ENCODE measurements at regions not wholly inside any gene's neighbourhood (a gene's known extent, or its start where the extent isn't known, plus 50 kb on each side); places are given as distances from the start of the nearest gene placed in this dataset.
A peak's percentile ranks its signal among the peaks of the same experiment; 100 is the strongest.
"Not testable (repeated sequence)": the region's sequence is repeated elsewhere in the genome, so short reads cannot be mapped to it uniquely, and the experiment has no call there.

DNA sequence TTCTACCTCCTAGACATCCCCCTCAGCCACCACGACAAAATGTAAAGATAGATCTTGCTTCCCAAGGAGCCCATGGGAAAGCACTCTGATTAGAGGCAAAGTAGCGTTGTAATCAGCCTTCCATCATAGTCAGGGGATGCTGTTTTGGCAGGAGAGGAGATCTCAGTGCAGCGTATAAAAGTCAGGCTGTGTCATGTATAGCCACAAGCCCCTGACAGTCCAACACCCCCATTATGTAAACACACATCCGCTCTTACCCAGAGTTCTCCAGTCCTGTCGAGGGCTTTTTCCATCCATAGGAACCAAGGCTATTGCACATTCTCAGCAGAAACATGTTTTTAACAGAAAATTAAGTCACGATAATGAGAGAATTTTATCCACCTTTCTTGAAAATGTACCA, 156.3 kb downstream of the CYSLTR2 start:
- DNase-seq: no peak

DNA sequence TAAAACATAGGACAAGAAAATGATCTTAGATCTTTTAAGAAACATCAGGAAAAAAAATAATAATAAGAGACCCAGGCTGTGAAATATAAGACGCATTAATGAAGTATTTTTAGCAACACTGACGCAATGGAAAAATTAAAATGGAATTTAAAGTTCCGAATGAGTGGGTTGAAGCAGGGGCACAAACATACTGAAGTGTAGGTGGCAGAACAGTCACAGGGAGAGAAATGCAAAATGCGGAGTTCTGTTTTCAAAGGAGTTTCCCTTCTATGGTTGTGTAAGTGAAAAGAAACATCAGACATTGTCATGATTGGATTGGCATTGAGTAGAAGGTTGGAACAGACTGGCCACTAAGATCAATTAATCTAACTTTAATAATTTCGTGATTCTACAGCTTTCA, 159.8 kb downstream of the CYSLTR2 start:
- no peak for DNase-seq

DNA sequence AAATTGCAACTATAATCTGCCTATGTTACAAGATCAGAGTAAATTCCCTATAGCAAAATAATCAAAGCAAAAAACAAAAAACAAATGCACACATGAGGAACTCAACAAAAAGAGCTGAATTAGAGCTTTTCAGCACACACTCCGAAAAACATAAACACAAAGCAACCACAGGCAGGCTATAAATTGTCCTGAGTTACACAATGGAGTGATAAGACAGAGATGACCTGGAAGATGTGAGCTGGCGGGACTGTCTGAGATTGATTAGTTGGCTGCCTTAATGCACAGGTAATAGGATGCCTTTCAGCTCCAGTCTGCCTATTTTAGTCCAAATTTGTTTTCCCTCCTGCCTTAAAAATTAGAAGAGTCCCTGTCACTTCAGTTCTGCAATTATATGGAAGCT, 159.0 kb upstream of the FNDC3A start:
- no peak for DNase-seq

DNA sequence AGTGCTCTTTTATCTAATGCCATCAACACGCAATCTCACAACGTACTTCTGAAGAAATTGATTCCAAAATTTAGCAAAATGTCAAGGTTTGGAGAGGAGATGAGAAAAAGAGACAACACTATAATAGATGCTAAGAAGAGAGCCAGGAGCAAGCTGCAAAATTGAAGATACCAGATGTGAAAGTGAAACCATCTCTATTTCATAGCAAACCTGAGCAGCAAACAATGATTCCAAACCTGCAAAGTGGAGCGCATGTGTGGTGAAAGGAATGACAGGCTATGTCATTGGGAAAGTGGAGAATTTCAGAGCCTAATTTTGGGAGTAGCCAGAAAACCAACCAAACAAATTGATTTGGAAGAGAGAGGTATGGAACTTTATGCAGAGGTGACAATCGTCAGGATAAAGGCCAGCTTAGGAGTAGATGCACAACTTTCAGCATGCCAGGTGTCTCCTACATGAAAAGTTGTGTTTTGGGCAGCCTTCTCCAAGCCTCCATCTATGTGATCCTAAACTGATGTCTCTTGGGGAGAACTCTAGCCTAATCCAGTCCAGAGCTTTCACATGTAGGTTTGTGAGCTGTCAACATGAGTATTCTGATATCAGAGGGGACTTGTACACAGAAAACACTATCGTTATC, 158.4 kb upstream of the FNDC3A start:
- no peak for DNase-seq

DNA sequence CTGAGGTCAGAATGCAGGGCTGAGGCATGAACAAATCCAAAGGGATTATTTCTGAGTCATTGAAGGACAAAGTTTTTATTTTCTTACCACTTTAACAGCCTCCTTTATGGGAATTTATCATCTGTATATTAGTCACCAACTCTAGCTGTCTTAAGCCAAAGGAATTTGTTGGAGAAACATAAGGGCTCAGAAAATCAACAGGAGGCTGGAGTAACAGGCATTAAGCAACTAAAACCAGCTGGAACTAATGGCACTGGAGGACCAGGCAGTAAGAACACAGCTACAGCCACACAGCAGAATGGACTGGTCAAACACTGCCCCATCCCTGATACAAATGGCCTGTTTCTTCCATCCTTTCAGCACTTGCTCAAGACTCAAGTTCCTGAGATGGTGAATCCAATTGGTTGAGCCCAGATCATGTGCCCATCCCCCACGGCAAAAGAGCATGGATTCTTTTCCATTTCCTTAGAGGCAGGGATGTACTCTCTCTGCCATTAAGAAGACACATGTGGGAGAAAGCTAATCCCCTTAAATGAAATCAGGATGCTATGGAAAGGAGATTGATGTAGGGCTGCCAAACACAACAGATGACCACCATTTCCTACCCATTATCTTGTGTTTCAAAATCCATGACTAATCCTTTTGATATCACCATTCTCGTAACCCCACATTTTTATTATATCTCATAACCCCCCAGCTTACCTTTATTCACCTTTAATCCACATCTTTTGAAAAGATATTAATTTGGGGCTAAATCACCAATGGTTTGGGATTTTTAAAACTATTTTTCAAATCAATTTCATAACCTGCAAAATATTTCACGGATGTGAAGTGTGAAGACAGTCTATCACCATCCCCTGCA, 157.0 kb upstream of the FNDC3A start:
- no peak for DNase-seq

DNA sequence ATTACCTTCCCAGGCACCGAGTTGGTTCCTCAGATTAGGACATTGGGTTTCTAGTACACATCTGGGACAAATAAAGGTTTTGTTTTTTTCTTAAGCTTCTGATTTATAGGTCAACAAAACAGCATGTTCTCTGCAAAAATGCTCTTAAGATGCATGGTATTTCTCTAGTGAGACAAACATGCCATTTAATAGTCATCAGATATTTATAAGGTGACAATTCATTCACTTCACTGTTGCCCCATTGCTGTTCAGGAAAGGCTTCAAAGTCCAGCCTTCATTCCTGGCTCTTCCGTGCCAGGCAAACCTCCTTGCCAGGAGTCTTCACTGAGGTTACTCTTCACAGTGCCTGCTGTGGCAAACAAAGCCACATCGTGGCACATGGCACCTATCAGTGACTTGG, 156.3 kb upstream of the FNDC3A start:
- DNase-seq: no peak

DNA sequence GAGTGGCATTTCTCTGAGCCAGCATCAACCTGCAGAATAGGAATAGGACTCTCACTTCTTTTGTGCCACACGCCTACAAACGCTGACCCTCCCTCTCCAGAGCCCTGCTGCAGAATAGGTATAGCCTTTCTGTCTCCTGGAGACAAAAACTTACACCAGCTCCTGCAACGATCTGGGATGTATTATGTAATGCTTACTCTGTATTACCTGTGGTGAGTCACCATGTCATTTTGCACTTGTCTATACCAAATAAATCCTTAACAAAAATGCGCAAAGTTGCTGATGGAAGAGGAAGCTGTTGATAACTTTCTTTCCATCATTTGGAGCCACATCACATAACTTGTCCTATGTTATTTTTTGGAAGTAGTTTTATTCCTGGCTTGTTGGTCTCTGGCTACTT, 155.8 kb upstream of the FNDC3A start:
- DNase-seq: no peak

DNA sequence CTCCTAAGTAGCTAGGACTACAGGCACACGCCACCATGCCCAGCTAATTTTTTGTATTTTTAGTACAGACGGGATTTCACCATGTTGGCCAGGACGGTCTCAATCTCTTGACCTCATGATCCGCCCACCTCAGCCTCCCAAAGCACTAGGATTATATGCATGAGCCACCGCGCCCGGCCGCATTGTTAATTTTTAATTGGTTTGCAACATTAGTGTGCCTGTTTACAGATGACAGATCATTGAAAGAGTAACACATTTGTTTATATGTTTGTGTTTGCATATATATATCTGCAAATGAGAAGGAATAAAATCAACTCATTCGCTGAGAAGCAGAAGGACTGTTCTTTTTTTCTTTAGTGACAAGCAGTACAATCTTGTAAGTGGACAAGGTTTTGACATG, 152.2 kb upstream of the FNDC3A start:
- DNase-seq: not testable (repeated sequence)

DNA sequence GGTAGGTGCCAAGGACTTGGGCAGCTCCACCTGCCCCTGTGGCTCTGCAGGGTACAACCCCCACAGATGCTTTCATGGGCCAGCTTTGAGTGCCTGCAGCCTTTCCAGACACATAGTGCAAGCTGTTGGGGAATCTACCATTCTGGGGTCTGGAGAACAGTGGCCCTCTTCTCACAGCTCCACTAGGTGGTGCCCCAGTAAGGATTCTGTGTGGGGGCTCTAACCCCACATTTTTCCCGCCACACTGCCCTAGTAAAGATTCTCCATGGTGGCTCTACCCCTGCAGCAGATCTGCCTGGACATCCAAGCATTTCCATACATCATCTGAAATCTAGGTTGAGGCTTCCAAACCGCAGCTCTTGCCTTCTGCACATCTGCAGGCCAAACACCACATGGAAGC, 149.7 kb upstream of the FNDC3A start:
- no peak for DNase-seq

DNA sequence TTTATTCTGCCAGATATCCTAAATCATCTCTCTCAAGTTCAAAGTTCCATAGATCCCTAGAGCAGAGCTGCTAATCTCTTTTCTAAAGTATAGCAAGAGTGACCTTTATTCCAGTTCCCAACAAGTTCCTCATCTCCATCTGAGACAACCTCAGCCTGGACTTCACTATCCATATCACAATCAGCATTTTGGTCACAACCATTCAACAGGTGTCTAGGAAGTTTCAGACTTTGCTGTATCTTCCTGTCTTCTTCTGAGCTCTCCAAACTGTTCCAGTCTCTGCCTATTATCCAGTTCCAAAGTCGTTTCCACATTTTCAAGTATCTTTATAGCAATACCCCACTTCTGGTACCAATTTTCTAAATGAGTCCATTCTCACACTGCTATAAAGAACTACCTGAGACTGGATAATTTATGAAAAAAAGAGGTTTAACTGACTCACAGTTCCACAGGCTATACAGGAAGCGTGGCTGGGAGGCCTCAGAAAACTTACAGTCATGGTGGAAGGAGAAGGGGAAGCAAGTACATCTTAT, 148.7 kb upstream of the FNDC3A start:
- not testable (repeated sequence) for DNase-seq

DNA sequence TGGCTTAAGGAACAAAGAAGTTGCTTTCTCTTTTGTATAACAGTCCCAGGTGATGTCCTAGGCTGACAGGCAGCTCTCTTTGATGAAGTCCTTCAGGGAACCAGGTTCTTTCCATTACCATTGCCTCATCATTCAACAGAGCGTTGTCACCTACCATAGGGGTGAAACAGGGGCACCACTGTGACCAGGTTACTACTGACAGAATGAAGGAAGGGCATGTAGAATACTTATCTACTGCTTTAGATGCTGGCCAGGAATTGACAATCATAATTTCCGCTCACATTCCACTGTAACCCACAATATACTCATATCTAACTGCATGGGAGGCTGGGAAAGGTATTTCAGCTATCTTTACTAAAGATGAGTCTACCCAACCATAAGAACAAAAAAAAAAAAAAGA, 148.0 kb upstream of the FNDC3A start:
- no peak for DNase-seq

DNA sequence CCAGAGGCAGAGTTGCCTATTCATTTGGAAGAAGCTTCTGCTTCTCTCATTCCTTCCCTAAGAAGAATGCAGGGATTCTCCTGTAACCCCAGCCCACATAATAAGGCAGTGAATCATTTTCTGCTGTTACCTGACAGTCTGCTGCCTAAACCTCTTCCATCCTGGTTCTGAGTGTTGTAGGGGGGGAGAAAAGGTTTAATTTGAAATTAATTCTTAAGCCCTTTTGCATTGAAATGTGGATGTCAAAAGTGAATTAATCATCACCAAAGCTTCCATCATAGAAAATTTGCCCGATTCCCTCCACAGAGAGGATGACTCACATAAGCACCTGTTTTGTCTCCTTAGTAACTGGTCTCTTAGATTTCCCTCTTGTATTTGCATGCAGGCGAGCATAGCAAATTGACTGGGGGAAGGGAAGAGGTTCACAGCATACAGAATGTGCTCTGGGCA, 146.7 kb upstream of the FNDC3A start:
- DNase-seq: peak; percentile 70

DNA sequence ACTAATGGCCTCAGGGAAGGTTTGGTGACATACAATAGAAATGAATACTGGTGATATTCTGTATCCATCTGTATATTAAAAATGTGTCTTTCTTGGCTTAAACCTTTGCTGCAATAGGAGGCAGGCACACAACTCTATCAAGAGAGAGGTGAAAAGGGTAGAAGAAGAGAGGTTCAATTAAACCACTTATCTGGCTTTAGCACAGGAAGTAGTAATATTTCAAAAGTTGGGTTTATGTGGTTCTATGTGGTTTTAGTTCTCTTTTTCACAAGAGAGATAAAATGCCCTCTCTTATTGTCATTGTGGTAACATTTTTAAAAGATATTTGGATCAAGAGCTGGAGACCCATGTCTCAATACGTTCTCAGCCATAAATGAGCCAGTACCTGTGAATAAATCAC, 146.2 kb upstream of the FNDC3A start:
- no peak for DNase-seq

DNA sequence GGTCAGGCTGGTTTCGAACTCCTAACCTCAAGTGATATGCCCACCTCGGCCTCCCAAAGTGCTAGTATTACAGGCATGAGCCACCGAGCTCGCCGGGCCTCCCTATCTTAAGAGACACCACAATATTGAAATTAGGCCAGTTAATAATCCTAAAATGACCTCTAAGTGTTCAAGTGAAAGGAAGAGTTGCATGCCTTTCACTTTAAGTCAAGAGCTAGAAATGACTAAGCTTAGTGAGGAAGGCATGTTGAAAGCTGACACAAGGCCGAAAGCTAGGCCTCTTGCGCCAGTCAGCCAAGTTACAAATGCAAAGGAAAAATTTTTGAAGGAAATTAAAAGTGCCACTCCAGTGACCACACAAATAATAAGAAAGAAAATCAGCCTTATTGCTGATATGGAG, 144.5 kb upstream of the FNDC3A start:
- no peak for DNase-seq

DNA sequence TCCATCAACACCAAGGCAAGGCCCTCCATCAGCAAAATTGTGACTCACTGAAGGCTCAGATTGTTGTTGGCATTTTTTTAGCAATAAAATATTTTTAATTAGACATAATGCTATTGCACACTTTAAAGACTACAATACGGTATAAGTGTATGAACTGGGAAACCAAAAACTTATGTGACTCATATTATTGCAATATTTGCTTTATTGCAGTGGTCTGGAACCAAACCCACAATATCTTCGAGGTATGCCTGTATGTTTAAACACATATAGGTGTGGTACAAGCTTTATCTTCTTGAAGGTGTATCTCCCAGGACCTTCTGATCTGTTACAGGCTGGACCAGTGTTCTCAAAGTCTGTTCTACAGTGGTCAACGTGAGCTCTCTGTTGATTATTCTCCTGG, 142.3 kb upstream of the FNDC3A start:
- no peak for DNase-seq

DNA sequence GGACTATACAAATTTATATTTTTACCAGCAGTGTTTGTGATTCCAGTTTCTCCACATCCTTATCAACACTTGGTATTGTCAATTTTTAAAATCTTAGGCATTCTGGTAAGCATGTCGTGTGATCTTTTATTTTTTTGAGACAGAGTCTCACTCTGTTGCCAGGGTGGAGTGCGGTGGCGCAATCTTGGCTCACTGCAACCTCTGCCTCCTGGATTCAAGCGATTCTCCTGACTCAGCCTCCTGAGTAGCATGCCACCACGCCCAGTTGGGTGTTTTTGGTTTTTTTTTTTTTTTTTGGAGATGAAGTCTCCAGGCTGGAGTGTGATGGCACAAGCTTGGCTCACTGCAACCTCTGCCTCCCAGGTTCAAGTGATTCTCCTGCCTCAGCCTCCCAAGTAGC, 140.4 kb upstream of the FNDC3A start:
- not testable (repeated sequence) for DNase-seq

DNA sequence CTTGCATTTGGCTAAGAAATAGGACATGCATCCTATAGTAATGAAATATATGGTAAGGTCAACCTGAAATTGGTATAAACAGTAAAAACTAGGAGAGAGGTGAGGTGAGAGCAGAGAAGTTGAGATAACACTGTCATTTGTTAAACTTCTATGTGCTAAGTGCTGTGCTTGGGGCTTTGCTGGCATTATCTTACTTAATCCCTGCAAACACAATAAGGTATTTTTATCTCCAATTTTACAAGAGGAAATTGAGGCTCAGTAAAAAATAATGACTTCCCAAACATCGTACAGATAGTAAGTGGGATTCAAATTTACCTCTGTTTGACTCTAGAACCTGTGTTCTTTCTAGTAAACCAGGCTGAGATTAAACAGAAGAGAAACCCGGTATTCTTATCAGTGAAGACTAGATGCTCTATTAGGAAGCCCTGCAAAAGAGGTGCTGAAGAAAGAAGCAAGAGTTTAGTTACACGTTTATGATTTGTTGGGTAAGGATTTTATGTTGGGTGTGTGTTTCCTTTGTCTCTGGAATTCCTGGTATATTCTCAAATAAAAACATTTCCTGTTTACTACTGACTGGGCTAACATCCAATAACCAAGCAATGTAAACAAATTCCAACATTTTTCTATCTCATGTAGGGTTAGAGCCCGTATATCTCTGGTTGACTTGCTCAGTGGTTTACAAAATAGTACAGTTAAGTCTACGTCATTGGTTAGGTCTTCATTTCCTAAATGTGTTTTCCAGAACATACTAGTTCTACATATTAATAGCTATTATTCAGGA, 137.3 kb upstream of the FNDC3A start:
- no peak for DNase-seq

DNA sequence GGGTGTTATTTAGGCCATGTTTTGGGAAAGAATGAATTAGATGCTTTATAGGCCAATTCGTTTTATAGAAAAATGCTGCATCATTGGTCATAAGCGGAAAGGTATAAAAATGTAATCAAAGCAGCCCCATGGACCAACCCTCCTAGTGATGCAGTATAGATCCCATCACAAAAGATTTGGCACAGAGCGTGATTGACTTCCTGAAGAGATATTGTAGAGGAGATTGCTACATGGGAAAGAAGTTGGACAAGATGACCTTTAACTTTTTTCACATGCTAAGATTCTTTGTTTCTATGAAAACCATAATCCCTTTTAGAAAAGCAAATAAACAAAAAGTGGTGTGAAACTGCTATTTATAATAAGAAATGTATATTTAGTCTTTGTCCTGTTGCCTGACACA, 136.5 kb upstream of the FNDC3A start:
- no peak for DNase-seq

DNA sequence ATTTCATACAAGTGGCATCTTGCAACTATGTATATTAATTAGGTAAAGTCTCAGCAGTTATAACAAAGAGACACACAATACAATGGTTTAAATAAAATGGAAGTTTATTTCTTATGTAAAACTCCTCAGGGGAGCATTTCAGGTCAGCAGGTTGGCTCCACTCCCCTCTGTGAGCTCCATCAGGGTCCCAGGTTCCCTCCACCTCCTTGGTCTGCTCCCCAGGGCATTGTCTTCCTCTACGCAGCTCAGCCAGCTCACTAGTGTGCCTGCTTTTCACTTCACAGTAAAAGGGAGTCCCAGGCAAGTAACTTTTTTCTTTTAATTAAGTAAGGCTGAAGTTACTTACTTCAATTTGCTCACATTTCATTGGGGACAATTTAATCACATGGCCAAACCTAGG, 135.3 kb upstream of the FNDC3A start:
- DNase-seq: no peak

DNA sequence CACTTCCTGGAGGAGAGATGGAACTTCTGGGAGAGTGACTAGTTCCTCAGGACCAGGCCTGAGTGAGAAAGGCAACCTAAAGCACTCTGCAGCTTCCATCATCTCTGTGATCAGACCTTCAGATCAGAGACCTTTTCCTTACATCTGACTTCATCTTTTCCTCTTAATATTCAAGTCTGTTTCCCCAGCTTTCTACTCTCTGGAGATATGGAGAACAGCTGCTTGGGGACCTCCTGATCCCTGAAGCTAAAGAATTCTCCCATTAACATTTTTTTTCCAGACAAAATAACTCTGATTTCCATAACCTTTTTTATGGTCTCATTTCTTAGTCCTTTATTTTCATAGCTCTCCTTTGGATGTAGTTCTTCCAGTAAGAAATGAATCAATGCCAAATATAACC, 133.4 kb upstream of the FNDC3A start:
- DNase-seq: no peak

DNA sequence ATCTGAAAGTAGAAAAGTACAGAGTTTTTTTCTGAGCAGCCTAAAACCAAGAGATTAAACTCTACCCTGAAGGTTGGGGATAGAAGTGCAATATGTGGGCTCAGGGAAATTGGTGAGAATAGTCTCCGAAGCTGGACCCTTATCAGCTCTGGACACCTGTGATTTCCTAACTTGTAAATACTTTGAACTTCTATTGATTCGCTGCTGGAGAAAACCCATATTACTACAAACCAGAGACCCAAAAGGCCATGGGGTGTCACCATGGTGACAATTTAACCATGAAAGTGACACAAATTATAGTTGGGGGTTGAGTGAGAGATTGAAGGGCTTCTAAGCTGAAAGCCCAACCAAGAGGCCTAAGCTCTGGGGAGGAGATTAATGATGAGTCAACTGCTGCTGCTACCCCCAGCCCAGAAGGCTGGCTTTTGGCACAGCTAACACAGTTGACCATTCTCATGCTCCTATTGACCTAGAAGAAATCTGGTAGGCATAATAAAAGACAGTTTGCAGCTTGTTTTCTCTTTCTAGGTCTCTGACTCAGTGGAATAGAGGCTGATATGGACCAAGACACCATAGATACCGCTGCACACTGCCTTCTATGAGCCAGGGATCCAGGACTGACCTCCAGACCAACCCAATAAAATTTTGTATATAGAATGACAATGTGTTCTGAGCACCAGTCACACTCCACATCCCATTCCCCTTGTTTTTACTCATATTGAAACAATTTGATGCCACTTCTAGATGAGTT, 131.9 kb upstream of the FNDC3A start:
- DNase-seq: no peak

DNA sequence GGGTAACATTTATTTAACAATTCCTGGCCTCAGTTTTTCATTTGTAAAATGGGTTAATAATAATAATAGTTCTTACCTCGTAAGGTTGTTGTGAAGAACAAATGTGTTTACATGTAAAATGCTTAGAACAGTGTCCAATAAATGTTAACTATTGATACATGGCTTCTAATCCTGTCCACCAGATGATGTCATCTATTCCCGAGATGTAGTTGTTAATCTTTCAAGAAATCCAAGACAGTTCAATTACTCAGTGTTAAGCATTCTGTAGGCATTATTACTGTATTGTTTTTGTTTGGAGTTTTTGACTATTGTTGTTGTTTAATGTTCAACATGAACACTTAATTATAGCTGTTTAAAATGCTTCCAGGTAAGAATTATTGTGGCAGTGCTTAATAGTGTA, 131.0 kb upstream of the FNDC3A start:
- no peak for DNase-seq

DNA sequence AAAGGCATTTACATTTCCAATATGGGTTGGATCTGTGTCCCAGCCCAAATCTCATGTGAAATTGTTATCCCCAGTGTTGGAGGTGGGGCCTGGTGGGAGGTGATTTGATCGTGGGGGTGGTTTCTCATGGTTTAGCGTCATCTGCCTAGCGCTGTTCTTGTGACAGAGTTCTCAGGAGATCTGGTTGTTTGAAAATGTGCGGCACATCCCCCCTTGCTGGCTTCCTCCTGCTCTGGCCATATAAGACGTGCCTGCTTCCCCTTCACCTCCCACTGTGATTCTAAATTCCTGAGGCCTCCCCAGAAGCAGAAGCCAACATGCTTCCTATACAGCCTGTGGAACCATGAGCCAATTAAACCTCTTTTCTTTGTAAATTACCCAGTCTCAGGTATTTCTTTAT, 126.2 kb upstream of the FNDC3A start:
- DNase-seq: no peak
